Trophoblast cell (in vitro differentiated cells and primary cell): ENCODE measurements at regions not wholly inside any gene's neighbourhood (a gene's known extent, or its start where the extent isn't known, plus 50 kb on each side); places are given as distances from the start of the nearest gene placed in this dataset.

ENCODE experiments used
- DNase-seq, 2 donors: peaks; one replicate each; pipeline ENCODE4 v3.0.0-alpha.2; 2016
- H2AFZ ChIP-seq: 2 replicates; pipeline ENCODE4 v1.6.1; 2013; ENCODE audit warnings: low read length, moderate library complexity, mild to moderate bottlenecking; ENCODE audit not compliant: insufficient read depth, poor library complexity
- H2AK5ac ChIP-seq: 2 replicates; pipeline ENCODE4 v1.6.1; 2013; ENCODE audit warnings: mild to moderate bottlenecking, low read length
- H2BK120ac ChIP-seq: 2 replicates; pipeline ENCODE4 v1.6.1; 2013; ENCODE audit warnings: low read length, mild to moderate bottlenecking, moderate library complexity; ENCODE audit not compliant: insufficient read depth, poor library complexity
- H2BK12ac ChIP-seq: 2 replicates; pipeline ENCODE4 v1.6.1; 2013; ENCODE audit warnings: mild to moderate bottlenecking, low read length, moderate library complexity
- H2BK5ac ChIP-seq: 2 replicates; pipeline ENCODE4 v1.6.1; 2013; ENCODE audit warnings: low read length, low read depth, moderate library complexity, mild to moderate bottlenecking; ENCODE audit not compliant: poor library complexity
- H3K14ac ChIP-seq: 2 replicates; pipeline ENCODE4 v1.6.1; 2013; ENCODE audit warnings: mild to moderate bottlenecking, low read length
- H3K18ac ChIP-seq: 2 replicates; pipeline ENCODE4 v1.6.1; 2013; ENCODE audit warnings: mild to moderate bottlenecking, low read length
- H3K23ac ChIP-seq: 2 replicates; pipeline ENCODE4 v1.6.1; 2013; ENCODE audit warnings: low read length
- H3K27ac ChIP-seq: 2 replicates; pipeline ENCODE4 v1.5.1; 2013; ENCODE audit warnings: low read depth, mild to moderate bottlenecking, inconsistent platforms, low read length, moderate library complexity
- H3K27me3 ChIP-seq: 2 replicates; pipeline ENCODE4 v1.6.1; 2013; ENCODE audit warnings: inconsistent platforms, mild to moderate bottlenecking, low read length, moderate library complexity; ENCODE audit not compliant: insufficient read depth
- H3K36me3 ChIP-seq, 2 experiments: 1 replicate in 1 of 2; 2 replicates in 1 of 2; pipeline ENCODE4 v1.6.1; 2013; ENCODE audit warnings: low read length in 2 of 2, mild to moderate bottlenecking in 2 of 2, moderate library complexity in 1 of 2; ENCODE audit not compliant: insufficient read depth in 2 of 2, control insufficient read depth in 1 of 2
- H3K4ac ChIP-seq: 2 replicates; pipeline ENCODE4 v1.6.1; 2013; ENCODE audit warnings: low read depth, mild to moderate bottlenecking, low read length, moderate library complexity
- H3K4me1 ChIP-seq, 2 experiments: 1 replicate in 1 of 2; 2 replicates in 1 of 2; pipeline ENCODE4 v1.6.1; 2013; ENCODE audit warnings: low read length in 2 of 2, mild to moderate bottlenecking in 2 of 2, moderate library complexity in 1 of 2; ENCODE audit not compliant: insufficient read depth in 2 of 2, control insufficient read depth in 1 of 2
- H3K4me2 ChIP-seq: 2 replicates; pipeline ENCODE4 v1.6.1; 2013; ENCODE audit warnings: inconsistent platforms, mild to moderate bottlenecking, low read length, moderate library complexity
- H3K4me3 ChIP-seq: 2 replicates; pipeline ENCODE4 v1.5.1; 2013; ENCODE audit warnings: mild to moderate bottlenecking, low read depth, low read length, inconsistent platforms
- H3K79me1 ChIP-seq: one replicate; pipeline ENCODE4 v1.6.1; 2013; ENCODE audit warnings: low read length
- H3K79me2 ChIP-seq: 2 replicates; pipeline ENCODE4 v1.6.1; 2013; ENCODE audit warnings: low read length, mild to moderate bottlenecking; ENCODE audit not compliant: control insufficient read depth, insufficient read depth, poor library complexity
- H3K9ac ChIP-seq: 2 replicates; pipeline ENCODE4 v1.6.1; 2013; ENCODE audit warnings: mild to moderate bottlenecking, low read length
- H3K9me3 ChIP-seq: 2 replicates; pipeline ENCODE4 v1.6.1; 2013; ENCODE audit warnings: low read depth, mild to moderate bottlenecking, control low read depth, inconsistent platforms, low read length; ENCODE audit not compliant: insufficient read depth
- H4K12ac ChIP-seq: 2 replicates; pipeline ENCODE4 v1.6.1; 2013; ENCODE audit warnings: low read depth, mild to moderate bottlenecking, low read length, moderate library complexity
- H4K8ac ChIP-seq: 2 replicates; pipeline ENCODE4 v1.6.1; 2013; ENCODE audit warnings: low read depth, mild to moderate bottlenecking, low read length, moderate library complexity
- H4K91ac ChIP-seq: one replicate; pipeline ENCODE4 v1.6.1; 2013; ENCODE audit warnings: low read depth, mild to moderate bottlenecking, low read length, moderate library complexity
- WGBS: extraction: QIAGEN DNeasy Blood & Tissue Kit; methylation state at CpG from one replicate; pipeline ENCODE4 v1.1.7; 2013; ENCODE audit warnings: missing lambda C conversion rate; ENCODE audit not compliant: insufficient read length, insufficient coverage; ENCODE audit errors: extremely low coverage; 5-methylcytosine and 5-hydroxymethylcytosine counted together

DNA sequence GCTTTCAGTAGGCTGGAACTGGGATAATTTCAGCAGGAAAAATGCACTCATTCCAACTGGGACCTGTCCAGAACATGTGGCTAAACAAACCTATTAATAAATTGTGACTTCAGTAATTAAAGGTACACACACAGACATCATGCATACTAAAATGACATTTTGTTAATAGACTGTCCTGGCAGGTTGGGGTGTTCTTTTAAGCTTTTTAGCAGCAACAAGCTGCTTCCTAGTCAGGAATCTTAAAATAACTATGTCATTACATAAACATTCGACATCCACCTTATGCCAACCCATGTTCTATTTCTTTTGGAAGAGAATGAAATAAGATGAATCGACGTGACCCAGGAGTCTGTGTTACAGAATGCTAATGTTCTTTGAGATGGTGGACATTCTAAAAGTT, 435.7 kb downstream of the TXNL1 start:
- no peak for DNase-seq
- H3K9me3 ChIP-seq = no peaks in the 10 kb centered on the region

GRCh38 chr18:56200381-56200911, 437.9 kb downstream of the TXNL1 start:
- Histone ChIP-seq H3K4ac (no peak overlapping the region), H3K4me2 (no peak overlapping the region), H3K9me3 (no peaks in the 10 kb centered on the region), H3K27ac (no peak overlapping the region), H3K79me2 (no peaks in the 10 kb centered on the region), H2AK5ac (no peak overlapping the region), H3K4me1 (peaks cover 0 to 5% of the 10 kb centered on the region in 2 experiments), H2BK120ac (no peak overlapping the region), H3K18ac (no peak overlapping the region), H2BK5ac (no peak overlapping the region), H3K23ac (no peak overlapping the region), H3K36me3 (no peaks in the 10 kb centered on the region), H4K12ac (no peak overlapping the region), H2AFZ (no peak overlapping the region), H3K79me1 (no peaks in the 10 kb centered on the region), H2BK12ac (no peak overlapping the region), H4K8ac (no peak overlapping the region), H3K27me3 (no peaks in the 10 kb centered on the region), H3K4me3 (no peak overlapping the region), H3K9ac (no peak overlapping the region), H3K14ac (no peak overlapping the region), H4K91ac (no peak overlapping the region)
- no CpG with 5 or more reads among the region's 1 CpG for WGBS
- DNase-seq = peak in 1 of 2 donors; percentile 22

More for the DNA sequence above, 435.7 kb downstream of the TXNL1 start:
- Histone ChIP-seq H4K12ac (no peak overlapping the region), H3K4me3 (no peak overlapping the region), H3K36me3 (no peaks in the 10 kb centered on the region), H2AK5ac (no peak overlapping the region), H4K91ac (no peak overlapping the region), H3K27ac (no peak overlapping the region), H2BK12ac (no peak overlapping the region), H3K4me2 (no peak overlapping the region), H3K27me3 (no peaks in the 10 kb centered on the region), H3K4me1 (peaks cover 0 to 5% of the 10 kb centered on the region in 2 experiments), H3K4ac (no peak overlapping the region), H3K23ac (no peak overlapping the region), H3K9ac (no peak overlapping the region), H3K18ac (no peak overlapping the region), H2BK120ac (no peak overlapping the region), H4K8ac (no peak overlapping the region), H2AFZ (no peak overlapping the region), H3K79me2 (no peaks in the 10 kb centered on the region), H3K79me1 (no peaks in the 10 kb centered on the region), H2BK5ac (no peak overlapping the region), H3K14ac (no peak overlapping the region)
- no CpG with 5 or more reads among the region's 3 CpGs for WGBS

GRCh38 chr18:56199580-56200330, 438.6 kb downstream of the TXNL1 start:
- Histone ChIP-seq H3K27ac (no peak overlapping the region), H3K9ac (no peak overlapping the region), H3K9me3 (no peaks in the 10 kb centered on the region), H2BK120ac (no peak overlapping the region), H3K4me3 (no peak overlapping the region), H3K23ac (no peak overlapping the region), H2BK12ac (peak overlapping the region; percentile 2), H3K14ac (no peak overlapping the region), H3K27me3 (no peaks in the 10 kb centered on the region), H3K4ac (no peak overlapping the region), H3K79me1 (no peaks in the 10 kb centered on the region), H3K4me2 (no peak overlapping the region), H4K91ac (no peak overlapping the region), H3K79me2 (no peaks in the 10 kb centered on the region), H2BK5ac (no peak overlapping the region), H3K36me3 (no peaks in the 10 kb centered on the region), H2AK5ac (no peak overlapping the region), H3K4me1 (peaks cover 0 to 5% of the 10 kb centered on the region in 2 experiments), H4K12ac (no peak overlapping the region), H2AFZ (no peak overlapping the region), H3K18ac (no peak overlapping the region), H4K8ac (no peak overlapping the region)
- WGBS = no CpG with 5 or more reads among the region's 8 CpGs
- no peak for DNase-seq

GRCh38 chr18:56197241-56197859, 441.0 kb downstream of the TXNL1 start:
- Histone ChIP-seq H3K23ac (no peak overlapping the region), H2AFZ (no peak overlapping the region), H4K91ac (no peak overlapping the region), H3K4me1 (peaks cover 0 to 5% of the 10 kb centered on the region in 2 experiments), H2BK5ac (no peak overlapping the region), H2AK5ac (no peak overlapping the region), H3K27ac (no peak overlapping the region), H2BK120ac (no peak overlapping the region), H3K79me2 (no peaks in the 10 kb centered on the region), H4K8ac (no peak overlapping the region), H3K4ac (no peak overlapping the region), H2BK12ac (no peak overlapping the region), H3K14ac (no peak overlapping the region), H3K4me3 (no peak overlapping the region), H3K9ac (no peak overlapping the region), H3K27me3 (no peaks in the 10 kb centered on the region), H3K4me2 (no peak overlapping the region), H3K36me3 (no peaks in the 10 kb centered on the region), H4K12ac (no peak overlapping the region), H3K79me1 (no peaks in the 10 kb centered on the region), H3K18ac (no peak overlapping the region), H3K9me3 (no peaks in the 10 kb centered on the region)
- DNase-seq = no peak
- WGBS = no CpG with 5 or more reads among the region's 6 CpGs
